A673 (cell line): ENCODE measurements at regions not wholly inside any gene's neighbourhood (a gene's known extent, or its start where the extent isn't known, plus 50 kb on each side); places are given as distances from the start of the nearest gene placed in this dataset.

Source experiments
- EZH2 ChIP-seq: fragments of 200-600 bp; sonication (generic); IDR thresholded peaks from 2 replicates; pipeline ENCODE4 v1.6.1; 2017; ENCODE audit warnings: borderline replicate concordance, low read depth, mild to moderate bottlenecking, mixed read lengths, antibody characterized with exemption, low read length; ENCODE audit not compliant: poor library complexity, severe bottlenecking
- TF ChIP-seq, protein P1 (sequence below): fragments of 300-800, 200-600 bp; sonication (generic); conservative IDR thresholded peaks from 2 replicates; pipeline ENCODE4 v1.5.1; 2017; ENCODE audit warnings: low read depth, mild to moderate bottlenecking, antibody characterized with exemption, low read length, moderate library complexity, mixed read lengths

DNA sequence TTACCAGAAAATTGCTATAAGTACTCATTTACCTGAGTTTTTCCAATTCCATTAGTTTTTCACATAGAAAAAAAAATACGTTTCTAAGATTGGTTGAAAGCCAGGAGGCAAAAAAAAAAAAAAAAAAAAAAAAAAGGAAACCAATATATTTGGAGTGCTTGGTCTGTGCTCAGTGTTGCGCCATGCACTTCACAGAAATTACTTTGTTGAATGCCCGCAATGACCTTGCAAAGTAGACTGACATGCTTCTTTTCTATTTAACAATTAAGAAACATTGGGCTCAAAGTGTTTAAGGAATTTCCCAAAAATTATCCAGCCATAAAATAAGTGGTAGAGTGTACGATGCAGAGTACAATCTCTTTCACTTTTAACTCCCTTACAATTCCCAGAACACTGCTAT is 65.2 kb upstream of the PAPPA start:
- TF ChIP-seq, protein P1, sequence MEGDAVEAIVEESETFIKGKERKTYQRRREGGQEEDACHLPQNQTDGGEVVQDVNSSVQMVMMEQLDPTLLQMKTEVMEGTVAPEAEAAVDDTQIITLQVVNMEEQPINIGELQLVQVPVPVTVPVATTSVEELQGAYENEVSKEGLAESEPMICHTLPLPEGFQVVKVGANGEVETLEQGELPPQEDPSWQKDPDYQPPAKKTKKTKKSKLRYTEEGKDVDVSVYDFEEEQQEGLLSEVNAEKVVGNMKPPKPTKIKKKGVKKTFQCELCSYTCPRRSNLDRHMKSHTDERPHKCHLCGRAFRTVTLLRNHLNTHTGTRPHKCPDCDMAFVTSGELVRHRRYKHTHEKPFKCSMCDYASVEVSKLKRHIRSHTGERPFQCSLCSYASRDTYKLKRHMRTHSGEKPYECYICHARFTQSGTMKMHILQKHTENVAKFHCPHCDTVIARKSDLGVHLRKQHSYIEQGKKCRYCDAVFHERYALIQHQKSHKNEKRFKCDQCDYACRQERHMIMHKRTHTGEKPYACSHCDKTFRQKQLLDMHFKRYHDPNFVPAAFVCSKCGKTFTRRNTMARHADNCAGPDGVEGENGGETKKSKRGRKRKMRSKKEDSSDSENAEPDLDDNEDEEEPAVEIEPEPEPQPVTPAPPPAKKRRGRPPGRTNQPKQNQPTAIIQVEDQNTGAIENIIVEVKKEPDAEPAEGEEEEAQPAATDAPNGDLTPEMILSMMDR, result no peak
- no peak for TF ChIP-seq EZH2
